CD4-positive, alpha-beta T cell treated with Interleukin-2 at 100 ng/mL for 4 hours (primary cell): ENCODE measurements at regions not wholly inside any gene's neighbourhood (a gene's known extent, or its start where the extent isn't known, plus 50 kb on each side); places are given as distances from the start of the nearest gene placed in this dataset.

Experiments
- DNase-seq: peaks from one replicate; pipeline ENCODE4 v3.0.0-alpha.2; 2020; ENCODE audit warnings: low spot score

- DNase-seq: peak; percentile 47
Observed at GRCh38 chr6:133837801-133838349, 51.0 kb upstream of the TCF21 start.
